Memory B cell (primary cell): ENCODE measurements at regions not wholly inside any gene's neighbourhood (a gene's known extent, or its start where the extent isn't known, plus 50 kb on each side); places are given as distances from the start of the nearest gene placed in this dataset.

ENCODE experiments used
- ATAC-seq: fragments of 150-1000 bp; cut with Tn5 transposase; 2 replicates; pipeline ENCODE4 v1.10.0; 2021; ENCODE audit warnings: low read depth, mild to moderate bottlenecking, moderate library complexity
- DNase-seq, 2 donors: peaks; one replicate each; pipeline ENCODE4 v3.0.0; 2022; ENCODE audit warnings: low spot score in 2 of 2
- H3K27ac Mint-ChIP-seq: one replicate; pipeline ENCODE4 v1.8.0; 2022; ENCODE audit warnings: mild to moderate bottlenecking, moderate library complexity, mixed read lengths
- H3K27me3 Mint-ChIP-seq: one replicate; pipeline ENCODE4 v1.8.0; 2022; ENCODE audit warnings: mixed read lengths
- H3K36me3 Mint-ChIP-seq: one replicate; pipeline ENCODE4 v1.8.0; 2022; ENCODE audit warnings: mild to moderate bottlenecking, mixed read lengths
- H3K4me1 Mint-ChIP-seq: one replicate; pipeline ENCODE4 v1.8.0; 2022; ENCODE audit warnings: mixed read lengths
- H3K4me3 Mint-ChIP-seq: one replicate; pipeline ENCODE4 v1.8.0; 2022; ENCODE audit warnings: mild to moderate bottlenecking, moderate library complexity, mixed read lengths
- H3K9me3 Mint-ChIP-seq: one replicate; pipeline ENCODE4 v1.8.0; 2022; ENCODE audit warnings: mixed read lengths

GRCh38 chr16:52055381-52055780, 491.6 kb downstream of the TOX3 start:
- Mint-ChIP-seq H3K36me3 (no peaks in the 10 kb centered on the region), H3K4me3 (no peak overlapping the region), H3K27ac (no peak overlapping the region), H3K9me3 (peaks cover 2% of the 10 kb centered on the region), H3K4me1 (no peaks in the 10 kb centered on the region), H3K27me3 (no peaks in the 10 kb centered on the region)
- ATAC-seq (no peak), DNase-seq (no peak)

- DNase-seq (no peak), ATAC-seq (no peak)
- Mint-ChIP-seq H3K27ac (no peak overlapping the region), H3K36me3 (no peaks in the 10 kb centered on the region), H3K27me3 (no peaks in the 10 kb centered on the region), H3K4me1 (no peaks in the 10 kb centered on the region), H3K9me3 (peaks cover 2% of the 10 kb centered on the region), H3K4me3 (no peak overlapping the region)
Measured at GRCh38 chr16:52054326-52054725, 492.6 kb downstream of the TOX3 start.

DNA sequence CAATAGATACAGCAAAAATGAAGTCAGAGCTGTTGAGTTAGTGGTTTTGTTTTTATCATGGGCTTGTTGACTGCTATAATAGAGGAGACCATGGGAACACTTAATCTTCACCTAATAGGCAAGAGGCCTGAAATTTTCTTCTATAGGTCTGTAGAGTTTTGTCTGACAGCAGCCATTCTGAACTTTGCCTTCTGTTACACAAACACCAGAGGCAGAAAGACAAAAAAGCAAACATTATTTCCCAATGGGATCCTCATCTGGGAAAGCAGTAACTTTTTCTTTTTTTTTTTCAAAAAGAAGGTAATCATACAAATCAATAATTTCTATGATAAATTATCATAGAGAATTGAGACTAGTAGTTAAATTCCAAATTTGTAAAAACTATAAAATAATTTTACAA, 494.1 kb downstream of the TOX3 start:
- H3K4me3 Mint-ChIP-seq = no peak overlapping the region
- DNase-seq (no peak), ATAC-seq (no peak)
- no peaks in the 10 kb centered on the region for H3K36me3 Mint-ChIP-seq
- H3K27ac Mint-ChIP-seq = no peak overlapping the region
- H3K27me3 Mint-ChIP-seq = no peaks in the 10 kb centered on the region
- peaks cover 2% of the 10 kb centered on the region for H3K9me3 Mint-ChIP-seq
- H3K4me1 Mint-ChIP-seq = no peaks in the 10 kb centered on the region

GRCh38 chr16:52051414-52052172, 495.4 kb downstream of the TOX3 start:
- no peak for ATAC-seq
- DNase-seq = no peak
- Mint-ChIP-seq H3K27me3 (no peaks in the 10 kb centered on the region), H3K36me3 (no peaks in the 10 kb centered on the region), H3K9me3 (peaks cover 4% of the 10 kb centered on the region), H3K27ac (no peak overlapping the region), H3K4me3 (no peak overlapping the region), H3K4me1 (no peaks in the 10 kb centered on the region)

- no peaks in the 10 kb centered on the region for H3K4me1 Mint-ChIP-seq
- ATAC-seq = no peak
- no peak for DNase-seq
- H3K27me3 Mint-ChIP-seq = no peaks in the 10 kb centered on the region
- peaks cover 6% of the 10 kb centered on the region for H3K9me3 Mint-ChIP-seq
- H3K36me3 Mint-ChIP-seq = no peaks in the 10 kb centered on the region
- H3K27ac Mint-ChIP-seq = no peak overlapping the region
- H3K4me3 Mint-ChIP-seq = no peak overlapping the region
Measured at GRCh38 chr16:52050418-52050817, 496.5 kb downstream of the TOX3 start.

DNA sequence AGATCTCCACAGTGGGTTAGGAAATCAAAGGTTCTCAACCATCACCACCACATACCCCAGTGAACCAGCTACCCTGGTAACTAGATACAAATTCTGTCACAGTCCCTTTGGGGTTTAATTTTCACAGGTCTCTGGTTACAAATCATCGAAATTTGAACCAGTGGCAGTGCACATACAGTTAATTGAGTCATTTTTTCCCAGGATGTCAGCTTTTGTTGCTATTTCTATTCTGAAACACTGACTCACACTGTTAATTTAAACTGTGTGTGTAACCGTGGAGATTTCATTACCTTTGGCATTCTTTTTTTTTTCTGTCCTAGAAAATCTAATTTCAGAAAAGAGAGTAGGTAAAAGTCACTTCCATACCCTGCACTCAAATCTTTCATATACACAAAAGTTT, 511.5 kb downstream of the TOX3 start:
- no peak for ATAC-seq
- Mint-ChIP-seq H3K27ac (no peak overlapping the region), H3K9me3 (peaks cover 4% of the 10 kb centered on the region), H3K4me1 (no peaks in the 10 kb centered on the region), H3K27me3 (no peaks in the 10 kb centered on the region), H3K36me3 (no peaks in the 10 kb centered on the region), H3K4me3 (no peak overlapping the region)
- no peak for DNase-seq

DNA sequence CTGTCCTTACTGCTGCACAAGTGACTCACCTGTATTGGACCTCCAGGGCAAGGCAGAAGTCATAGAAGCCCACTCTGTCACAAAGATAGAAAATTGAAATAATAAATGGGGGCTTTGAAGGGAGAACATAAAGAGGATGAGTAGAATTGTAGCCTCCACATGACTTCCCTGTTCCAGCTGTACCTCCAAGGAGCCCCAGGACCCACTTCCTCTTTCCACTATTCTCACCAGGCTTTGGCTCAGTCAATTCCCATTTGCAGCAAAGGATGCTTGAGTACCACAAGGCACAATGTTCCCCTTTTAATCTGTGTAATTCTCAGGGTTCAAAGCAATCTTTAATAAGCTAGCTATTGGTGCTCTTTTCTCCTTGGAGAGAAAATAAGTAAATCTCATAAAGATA, 512.1 kb downstream of the TOX3 start:
- no peak overlapping the region for H3K27ac Mint-ChIP-seq
- H3K4me3 Mint-ChIP-seq = no peak overlapping the region
- H3K27me3 Mint-ChIP-seq = no peaks in the 10 kb centered on the region
- ATAC-seq (no peak), DNase-seq (no peak)
- H3K4me1 Mint-ChIP-seq = no peaks in the 10 kb centered on the region
- H3K36me3 Mint-ChIP-seq = no peaks in the 10 kb centered on the region
- peaks cover 4% of the 10 kb centered on the region for H3K9me3 Mint-ChIP-seq

- DNase-seq = no peak
- ATAC-seq = no peak
- H3K9me3 Mint-ChIP-seq = peaks cover 4% of the 10 kb centered on the region
- no peak overlapping the region for H3K4me3 Mint-ChIP-seq
- H3K4me1 Mint-ChIP-seq = no peaks in the 10 kb centered on the region
- H3K36me3 Mint-ChIP-seq = no peaks in the 10 kb centered on the region
- no peak overlapping the region for H3K27ac Mint-ChIP-seq
- no peaks in the 10 kb centered on the region for H3K27me3 Mint-ChIP-seq
Measured at GRCh38 chr16:52033992-52034391, 513.0 kb downstream of the TOX3 start.

- H3K27ac Mint-ChIP-seq = no peak overlapping the region
- H3K9me3 Mint-ChIP-seq = peaks cover 5% of the 10 kb centered on the region
- ATAC-seq (no peak), DNase-seq (no peak)
- H3K4me3 Mint-ChIP-seq = no peak overlapping the region
- H3K27me3 Mint-ChIP-seq = no peaks in the 10 kb centered on the region
- H3K4me1 Mint-ChIP-seq = no peaks in the 10 kb centered on the region
- H3K36me3 Mint-ChIP-seq = no peaks in the 10 kb centered on the region
Measured at GRCh38 chr16:52022980-52023379, 524.0 kb downstream of the TOX3 start.

- peaks cover 7% of the 10 kb centered on the region for H3K9me3 Mint-ChIP-seq
- ATAC-seq (no peak), DNase-seq (no peak)
- no peaks in the 10 kb centered on the region for H3K4me1 Mint-ChIP-seq
- no peaks in the 10 kb centered on the region for H3K27me3 Mint-ChIP-seq
- no peak overlapping the region for H3K27ac Mint-ChIP-seq
- H3K36me3 Mint-ChIP-seq = no peaks in the 10 kb centered on the region
- no peak overlapping the region for H3K4me3 Mint-ChIP-seq
Measured at GRCh38 chr16:52022177-52022576, 524.8 kb downstream of the TOX3 start.

DNA sequence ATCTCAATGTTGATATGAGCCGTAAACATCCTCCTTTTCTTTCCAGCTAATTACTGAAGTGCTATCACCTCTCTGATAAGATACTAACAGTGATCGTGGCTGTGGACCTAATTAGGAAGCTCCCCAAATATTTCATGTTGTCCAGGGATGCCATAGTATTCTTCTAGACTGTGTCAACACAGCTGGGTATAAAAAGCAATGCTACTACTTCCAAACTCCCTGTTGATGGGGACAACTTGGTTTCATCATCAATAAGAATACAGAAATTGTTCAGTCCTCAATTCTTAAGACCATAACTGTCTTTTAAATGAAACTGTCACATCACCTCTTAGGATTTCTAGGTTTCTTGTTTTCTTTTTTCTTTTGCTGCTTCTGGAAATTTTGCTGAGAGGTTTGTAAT, 530.6 kb downstream of the TOX3 start:
- ATAC-seq = no peak
- no peaks in the 10 kb centered on the region for H3K36me3 Mint-ChIP-seq
- no peak for DNase-seq
- peaks cover 15% of the 10 kb centered on the region for H3K9me3 Mint-ChIP-seq
- no peak overlapping the region for H3K4me3 Mint-ChIP-seq
- peaks cover 2% of the 10 kb centered on the region for H3K27me3 Mint-ChIP-seq
- no peaks in the 10 kb centered on the region for H3K4me1 Mint-ChIP-seq
- no peak overlapping the region for H3K27ac Mint-ChIP-seq

DNA sequence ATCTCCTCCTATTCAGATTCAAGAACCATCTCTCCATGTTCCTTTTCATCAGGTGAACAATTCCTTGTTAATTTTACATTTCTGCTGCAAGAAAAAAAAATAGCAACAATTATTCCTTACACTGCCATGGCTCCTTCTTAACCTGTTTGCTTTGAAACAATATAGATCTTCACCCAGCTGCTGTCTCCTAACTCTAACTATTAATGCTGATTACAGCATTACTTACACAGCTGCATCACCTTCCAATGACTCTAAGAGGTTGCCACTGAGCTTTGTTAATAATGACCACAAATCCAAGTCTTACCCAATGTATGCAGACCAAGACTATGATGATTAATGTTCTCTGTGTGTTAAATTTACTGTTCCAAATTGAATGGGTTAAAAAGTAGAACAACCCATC, 541.4 kb downstream of the TOX3 start:
- H3K27ac Mint-ChIP-seq = no peak overlapping the region
- ATAC-seq = no peak

DNA sequence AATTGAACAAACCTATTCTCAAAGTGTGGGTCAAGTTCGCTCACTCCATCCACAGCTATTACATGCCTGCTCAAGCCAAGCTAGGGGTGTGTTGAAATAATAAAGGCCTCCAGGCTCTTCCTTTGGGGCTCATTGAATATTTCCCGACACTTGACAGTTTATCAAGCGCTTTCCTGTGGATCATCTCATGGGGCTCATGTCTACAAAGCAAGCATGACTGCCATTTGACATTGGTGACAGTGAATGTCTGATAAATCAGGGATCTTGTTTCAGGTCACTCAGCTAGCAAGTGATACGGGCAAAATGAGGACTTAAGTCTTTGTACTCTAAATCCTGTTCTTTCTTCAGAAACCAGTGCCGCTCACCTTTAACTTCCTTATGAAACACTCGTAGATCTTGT, 542.6 kb downstream of the TOX3 start:
- no peaks in the 10 kb centered on the region for H3K36me3 Mint-ChIP-seq
- H3K27ac Mint-ChIP-seq = no peak overlapping the region
- H3K4me1 Mint-ChIP-seq = no peaks in the 10 kb centered on the region
- peaks cover 4% of the 10 kb centered on the region for H3K9me3 Mint-ChIP-seq
- no peak overlapping the region for H3K4me3 Mint-ChIP-seq
- no peak for DNase-seq
- no peak for ATAC-seq
- no peaks in the 10 kb centered on the region for H3K27me3 Mint-ChIP-seq

More for the DNA sequence above, 541.4 kb downstream of the TOX3 start:
- Mint-ChIP-seq H3K4me1 (no peaks in the 10 kb centered on the region), H3K27me3 (no peaks in the 10 kb centered on the region), H3K9me3 (peaks cover 2% of the 10 kb centered on the region), H3K4me3 (no peak overlapping the region), H3K36me3 (no peaks in the 10 kb centered on the region)
- no peak for DNase-seq

DNA sequence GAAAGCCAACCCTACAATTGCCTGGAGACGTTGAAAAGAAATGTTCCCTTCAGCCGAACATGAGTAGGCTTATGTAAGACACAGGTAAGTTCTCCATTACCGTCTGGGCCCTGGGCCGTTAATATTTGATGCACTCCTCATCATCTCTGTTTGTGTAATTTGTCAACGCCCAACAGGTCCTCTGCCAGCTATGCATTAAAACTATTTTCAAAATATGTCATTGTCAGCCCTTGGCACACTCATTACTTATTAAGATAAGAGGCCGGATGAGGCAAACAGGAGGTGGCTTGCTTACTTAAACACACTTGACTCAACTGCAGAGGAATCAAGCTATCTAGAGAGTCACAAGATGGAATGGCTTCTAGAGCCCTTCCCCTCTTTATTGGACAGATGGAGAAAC, 544.9 kb downstream of the TOX3 start:
- Mint-ChIP-seq H3K27me3 (no peaks in the 10 kb centered on the region), H3K36me3 (no peaks in the 10 kb centered on the region), H3K27ac (no peak overlapping the region), H3K9me3 (peaks cover 4% of the 10 kb centered on the region), H3K4me1 (no peaks in the 10 kb centered on the region), H3K4me3 (no peak overlapping the region)
- DNase-seq = no peak
- no peak for ATAC-seq

GRCh38 chr16:51996516-51996915, 550.4 kb downstream of the TOX3 start:
- H3K9me3 Mint-ChIP-seq = peaks cover 7% of the 10 kb centered on the region
- H3K27ac Mint-ChIP-seq = no peak overlapping the region
- H3K4me1 Mint-ChIP-seq = no peaks in the 10 kb centered on the region
- no peak for DNase-seq
- H3K36me3 Mint-ChIP-seq = no peaks in the 10 kb centered on the region
- no peaks in the 10 kb centered on the region for H3K27me3 Mint-ChIP-seq
- no peak overlapping the region for H3K4me3 Mint-ChIP-seq
- ATAC-seq = no peak
